AG20443 (cell line): ENCODE measurements at regions not wholly inside any gene's neighbourhood (a gene's known extent, or its start where the extent isn't known, plus 50 kb on each side); places are given as distances from the start of the nearest gene placed in this dataset.
A peak's percentile ranks its signal among the peaks of the same experiment; 100 is the strongest.

Source experiments
- DNase-seq: peaks from one replicate; pipeline ENCODE4 v3.0.0; 2012; ENCODE audit warnings: low spot score, mixed read lengths

DNA sequence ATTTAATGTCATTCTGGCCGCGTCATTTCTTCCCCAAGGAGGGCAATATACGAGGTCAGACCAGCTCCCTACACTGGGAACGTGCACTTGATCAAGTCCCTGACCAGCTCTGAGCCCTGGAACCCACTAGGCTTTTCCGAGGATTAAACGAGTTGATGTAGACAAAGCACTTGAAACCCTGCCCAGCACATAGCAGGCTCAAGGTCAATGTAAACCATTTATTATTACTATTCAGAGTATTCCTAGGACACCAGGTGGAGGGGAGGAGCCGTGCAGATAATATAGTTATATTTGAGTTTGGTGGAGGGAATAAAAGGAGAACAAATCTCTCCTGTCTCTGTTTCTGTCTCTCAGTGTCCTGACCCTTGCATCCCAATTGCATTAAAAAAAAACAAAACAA, 174.1 kb upstream of the IGSF21 start:
- no peak for DNase-seq

DNA sequence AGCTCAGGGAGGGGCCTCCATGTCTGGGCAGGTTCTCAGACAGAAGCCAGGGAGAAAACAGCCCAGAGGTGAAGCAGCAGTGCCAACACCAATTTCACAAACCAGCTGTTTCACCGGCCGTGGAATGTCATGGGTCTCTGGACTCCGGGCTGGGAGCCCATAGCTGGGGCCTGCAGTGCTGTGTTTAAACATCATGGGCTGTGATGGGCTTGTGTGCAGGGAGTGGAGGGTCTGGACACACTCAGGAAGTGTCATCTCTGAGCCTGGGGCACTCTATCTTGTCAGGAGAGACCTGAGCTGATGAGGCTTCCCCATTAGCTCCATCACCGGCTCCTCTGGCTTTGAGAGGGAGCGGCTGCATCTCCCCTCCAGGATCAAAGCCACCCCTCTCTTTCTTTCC, 173.6 kb upstream of the IGSF21 start:
- DNase-seq = no peak

DNA sequence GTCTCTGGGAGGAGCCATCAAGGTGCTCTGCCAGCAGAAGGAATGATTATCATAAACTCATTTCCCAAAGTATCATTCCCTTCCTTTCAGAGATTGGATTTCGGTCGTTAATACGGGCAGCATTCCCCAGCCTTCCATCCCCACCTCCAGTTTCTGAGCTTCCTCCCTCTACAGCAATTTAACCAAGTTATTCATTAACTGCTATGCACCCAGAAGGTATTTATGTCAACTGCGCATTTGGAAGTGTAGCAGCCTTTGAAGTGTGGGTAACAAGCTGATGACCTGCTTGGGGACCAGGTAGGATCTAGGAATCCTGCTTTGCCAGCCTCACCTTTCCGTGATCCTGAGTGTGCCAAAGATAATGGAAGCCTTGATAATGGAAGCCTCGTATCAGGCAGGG, 172.4 kb upstream of the IGSF21 start:
- no peak for DNase-seq

DNA sequence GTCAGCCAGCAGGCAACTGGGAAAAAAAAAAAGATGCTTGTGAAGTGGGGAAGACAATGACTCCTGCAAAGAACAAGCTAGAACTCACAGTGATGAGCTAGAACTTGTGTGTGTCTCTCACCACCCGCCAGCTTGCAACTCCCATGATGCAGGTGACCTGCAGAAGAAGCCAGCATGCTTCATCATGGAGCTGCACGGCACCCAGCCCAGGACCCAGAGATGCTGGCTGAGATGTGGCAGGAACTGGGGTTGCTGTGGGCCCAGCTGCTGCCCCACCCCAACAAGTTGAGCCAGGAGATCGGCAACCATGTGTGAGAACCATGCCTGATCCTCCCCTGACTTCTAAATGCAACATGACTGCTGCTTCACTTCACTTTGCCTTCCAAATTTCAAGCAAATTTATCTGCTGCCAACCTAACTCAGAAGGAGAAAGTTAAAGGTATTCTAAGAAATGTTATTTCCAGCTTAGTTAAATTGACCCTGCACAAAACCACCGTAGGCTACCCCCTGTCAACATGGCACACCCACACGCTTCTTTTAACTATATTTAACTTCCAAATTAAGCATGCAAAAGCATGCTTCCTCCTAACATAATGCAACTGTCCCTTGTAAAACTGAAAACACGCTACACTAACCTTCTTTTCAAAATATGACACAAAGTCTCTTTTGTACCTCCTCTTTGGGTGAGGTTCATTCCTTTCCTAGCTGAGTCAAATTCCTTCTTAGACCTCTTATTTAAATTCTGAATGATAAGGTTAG, 166.0 kb upstream of the IGSF21 start:
- DNase-seq = no peak

DNA sequence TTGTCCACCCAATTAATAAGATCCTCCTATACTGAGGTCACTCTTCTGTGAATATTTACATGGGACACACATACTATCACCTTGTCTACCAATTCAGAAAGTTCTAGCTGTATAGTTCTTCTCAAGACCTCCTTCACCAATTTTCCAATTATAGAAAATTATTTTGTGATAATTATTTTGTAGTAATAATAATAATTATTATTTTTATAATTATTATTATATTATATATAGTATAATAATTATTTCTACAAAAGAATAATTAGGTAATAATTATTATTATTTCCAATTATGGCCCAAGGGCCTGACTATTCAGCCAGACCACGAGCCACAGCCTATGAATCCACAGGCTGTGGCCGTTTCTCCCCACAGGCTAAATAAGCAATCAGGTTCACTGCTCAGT, 164.1 kb upstream of the IGSF21 start:
- DNase-seq = no peak

DNA sequence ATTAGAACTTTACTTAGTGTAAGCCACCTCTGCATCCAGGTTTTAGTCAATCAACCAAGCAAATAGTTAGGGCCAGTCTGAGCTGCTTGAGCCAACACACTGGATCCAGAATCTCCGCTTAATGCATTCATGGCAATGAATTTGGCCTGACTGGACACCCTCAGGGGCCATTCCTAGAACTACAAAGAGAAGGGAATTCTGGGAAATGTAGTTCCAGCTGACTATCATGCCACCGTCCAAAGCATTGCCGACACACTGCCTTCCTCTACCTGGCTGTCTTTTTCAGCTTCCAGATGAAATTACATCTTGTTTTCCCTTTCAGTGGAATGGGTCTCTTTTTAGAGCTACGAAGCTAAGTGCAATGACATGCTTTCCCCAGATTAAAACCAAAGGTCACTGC, 163.0 kb upstream of the IGSF21 start:
- DNase-seq = no peak

DNA sequence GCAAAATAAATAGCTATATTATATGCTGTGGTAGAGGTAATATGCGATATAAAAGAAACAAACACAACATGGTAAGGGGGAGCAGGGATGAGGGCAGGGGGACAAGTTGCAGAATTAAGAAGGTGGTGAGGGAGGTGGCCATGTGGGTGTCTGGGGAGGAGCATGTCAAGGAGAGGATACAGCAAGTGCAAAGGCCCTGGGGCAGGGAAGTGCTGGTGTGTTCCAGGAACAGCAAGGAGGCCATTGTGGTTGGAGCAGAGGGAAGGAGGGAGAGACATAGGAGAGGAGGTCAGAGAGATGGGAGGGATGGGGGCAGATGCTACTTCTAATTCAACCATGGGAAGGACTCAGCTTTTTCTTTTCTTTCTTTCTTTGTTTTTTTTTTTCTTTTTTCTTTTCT, 161.2 kb upstream of the IGSF21 start:
- DNase-seq = no peak

DNA sequence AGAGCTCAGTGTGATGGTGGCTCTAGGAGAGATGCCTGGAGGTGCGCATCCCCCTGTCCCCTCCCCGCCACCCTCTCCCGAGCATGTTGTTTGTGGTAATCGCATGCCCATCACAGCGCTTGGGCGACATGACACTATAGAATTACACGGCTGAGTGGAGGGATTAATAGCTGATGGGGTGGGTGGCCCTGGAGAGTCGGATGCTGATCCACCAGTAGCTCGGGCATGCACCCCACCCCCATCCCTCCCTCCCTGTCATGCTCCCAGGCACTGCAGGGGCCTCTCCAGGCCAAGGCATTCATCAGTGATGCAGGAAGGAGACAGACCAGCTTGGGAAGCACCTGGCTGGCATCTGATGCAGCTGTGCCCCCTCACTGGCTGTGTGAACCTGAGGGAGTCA, 159.0 kb upstream of the IGSF21 start:
- no peak for DNase-seq

DNA sequence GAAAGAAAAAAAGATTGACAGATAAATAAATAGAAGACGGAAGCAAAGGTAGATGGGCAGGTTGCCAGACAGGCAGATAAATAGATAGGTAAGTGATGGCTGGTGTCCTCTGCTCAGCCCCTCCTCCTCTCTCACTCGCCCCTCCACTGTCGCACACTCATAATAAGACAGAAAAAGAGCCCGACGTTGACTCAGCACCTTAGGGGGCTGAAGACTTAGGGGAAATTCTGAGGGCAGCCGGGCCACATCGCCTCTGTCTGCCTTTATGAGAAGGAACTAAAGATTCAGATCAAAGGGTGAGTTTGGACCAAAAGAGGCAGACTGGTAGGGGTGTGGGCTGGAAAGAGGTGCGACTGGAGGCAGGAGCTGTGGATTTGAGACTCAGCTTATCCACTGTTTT, 158.1 kb upstream of the IGSF21 start:
- no peak for DNase-seq

DNA sequence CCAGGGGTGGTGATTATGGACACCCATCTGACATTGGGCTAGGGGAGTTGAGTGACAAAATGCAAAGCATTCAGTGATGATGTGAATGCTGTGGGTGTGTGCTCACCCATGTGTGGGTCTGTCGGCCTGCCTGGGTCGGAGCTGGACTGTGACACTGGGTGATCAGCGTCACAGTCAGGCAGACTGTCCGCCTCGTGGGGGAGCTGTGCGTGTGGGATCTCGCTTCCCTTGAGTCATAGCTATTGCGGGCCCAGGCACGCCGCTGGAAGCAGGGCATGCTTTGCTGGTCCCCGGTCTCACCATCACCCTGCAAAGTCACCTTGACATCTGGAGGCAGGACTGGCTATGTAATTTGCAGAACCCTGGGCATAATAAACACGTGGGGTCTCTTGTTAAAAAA, 156.9 kb upstream of the IGSF21 start:
- no peak for DNase-seq

DNA sequence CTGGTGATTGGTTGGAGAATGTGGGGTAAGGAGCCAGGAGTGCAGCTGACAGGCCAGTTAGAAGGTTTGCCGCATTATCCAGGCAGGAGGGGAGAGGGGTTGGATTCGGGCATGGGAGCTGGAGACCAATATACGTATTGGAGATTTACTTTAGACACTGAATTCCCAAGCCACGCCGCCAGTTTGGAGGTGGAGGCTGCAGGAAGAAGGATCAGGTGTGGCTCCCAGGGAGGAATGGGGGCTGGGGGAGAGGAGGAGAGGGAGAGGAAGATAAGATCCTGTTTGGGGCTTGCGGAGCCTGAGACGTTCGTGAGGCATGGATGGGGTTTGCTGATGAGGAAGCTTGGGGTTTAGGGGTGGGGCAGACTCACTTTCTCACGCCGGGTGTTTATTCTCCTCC, 155.1 kb upstream of the IGSF21 start:
- DNase-seq = no peak

DNA sequence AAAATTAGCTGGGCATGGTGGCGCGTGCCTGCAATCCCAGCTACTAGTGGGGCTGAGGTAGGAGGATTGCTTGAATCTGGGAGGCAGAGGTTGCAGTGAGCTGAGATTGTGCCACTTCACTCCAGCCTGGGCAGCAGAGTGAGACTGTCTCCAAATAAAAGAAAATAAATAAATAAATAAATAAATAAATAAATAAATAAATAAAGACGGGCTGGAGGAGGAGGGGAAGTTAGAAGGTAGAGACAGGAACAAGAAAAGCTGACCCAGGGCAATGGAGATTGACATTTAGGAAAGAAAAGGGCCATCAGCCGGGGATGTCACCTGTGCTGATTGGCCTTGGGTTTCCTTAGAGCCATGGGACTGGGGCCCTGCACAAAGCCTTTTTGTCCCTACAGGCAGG, 153.7 kb upstream of the IGSF21 start:
- no peak for DNase-seq

DNA sequence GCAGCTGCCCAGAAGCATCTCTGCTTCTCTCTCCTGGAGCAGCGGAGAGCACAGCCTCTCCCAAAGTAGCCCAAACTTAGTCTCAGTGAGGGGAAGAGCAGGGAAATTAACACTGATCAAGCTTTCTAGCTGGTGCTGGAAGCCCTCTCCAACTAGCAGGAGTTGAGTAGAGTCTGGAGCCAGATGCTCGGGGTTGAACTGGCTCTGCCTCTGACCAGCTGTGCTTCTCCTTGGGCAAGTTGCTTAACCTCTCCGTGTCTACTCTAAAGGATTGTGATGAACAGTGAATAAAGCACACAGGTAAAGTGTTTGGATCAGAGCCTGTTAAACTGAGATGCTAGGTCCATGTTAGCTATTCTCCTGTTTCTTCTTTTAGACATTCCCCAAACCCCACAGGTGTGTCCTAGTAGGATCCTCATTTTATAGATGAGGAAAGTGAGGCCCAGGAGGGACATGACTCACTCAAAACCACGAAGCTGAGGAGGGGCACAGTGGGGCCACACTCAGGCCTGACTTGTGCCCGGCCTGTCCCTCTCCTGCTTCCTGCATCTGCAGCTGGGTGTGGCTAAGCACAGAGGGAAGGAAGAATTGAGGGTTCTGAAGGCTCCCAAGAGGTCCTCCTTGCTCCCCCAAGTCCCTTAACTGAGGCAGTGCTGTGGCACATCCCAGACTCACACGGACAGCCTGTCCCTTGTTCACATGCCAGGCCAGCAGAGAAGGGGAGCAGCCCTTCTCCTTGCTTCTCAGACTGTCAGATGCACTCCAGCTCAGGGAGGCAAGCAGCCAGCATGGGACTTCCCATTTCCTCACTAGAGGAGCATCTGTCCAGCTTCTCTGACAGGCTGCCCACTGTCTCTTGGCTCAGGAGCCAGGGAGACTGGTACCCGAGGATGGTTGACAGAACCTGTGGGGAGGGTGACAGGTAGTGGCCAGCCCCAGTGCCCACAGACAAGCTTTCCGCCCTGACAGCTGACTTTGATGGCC, 152.0 kb upstream of the IGSF21 start:
- DNase-seq = no peak

DNA sequence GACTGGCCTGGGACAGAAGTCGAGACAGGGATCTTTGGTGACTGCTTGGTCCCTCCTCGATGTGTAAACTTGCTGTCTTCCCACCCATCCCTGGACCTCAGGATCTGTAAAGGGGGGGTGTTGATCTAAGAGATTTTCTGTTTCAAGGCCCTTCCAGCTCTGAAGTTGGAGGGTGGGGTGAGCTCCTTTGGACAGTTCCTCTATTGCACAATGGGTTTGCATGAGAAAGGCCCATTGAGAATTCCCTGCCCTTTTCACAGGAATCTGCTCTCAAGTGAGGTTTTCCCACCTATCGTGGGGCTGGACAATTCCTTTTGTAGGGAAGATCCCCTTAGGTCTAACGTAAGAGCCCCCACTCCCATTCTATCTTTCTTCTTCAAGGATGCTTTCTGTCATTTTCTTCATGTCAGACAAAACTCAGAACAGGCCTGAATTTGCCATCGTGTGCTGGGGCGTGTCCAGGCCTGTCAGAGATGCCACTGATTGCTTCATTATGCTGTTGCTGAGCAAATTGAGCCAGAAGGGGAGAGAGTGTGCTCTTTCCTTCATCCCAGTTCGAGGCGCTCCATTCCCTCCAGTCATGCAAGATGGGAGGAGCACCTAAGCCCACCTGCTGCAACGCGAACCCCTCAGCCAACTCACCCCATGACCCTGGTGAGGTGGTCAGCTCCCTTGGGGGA, 149.9 kb upstream of the IGSF21 start:
- peak; percentile 51 for DNase-seq

DNA sequence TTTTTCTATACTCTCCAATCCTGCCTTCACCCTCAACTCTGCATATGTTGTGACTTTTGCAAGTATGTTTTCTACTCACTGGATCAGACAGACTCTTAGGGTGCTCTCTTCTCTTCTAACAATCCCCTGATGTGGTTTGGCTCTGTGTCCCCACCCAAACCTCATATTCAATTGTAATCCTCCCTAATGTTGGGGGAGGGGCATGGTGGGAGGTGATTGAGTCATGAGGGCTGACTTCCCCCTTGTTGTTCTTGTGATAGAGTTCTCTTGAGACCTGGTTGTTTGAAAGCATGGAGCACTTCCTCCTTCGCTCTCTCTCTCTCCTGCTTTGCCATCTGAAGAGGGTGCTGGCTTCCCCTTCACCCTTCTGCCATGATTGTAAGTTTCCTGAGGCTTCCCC, 148.9 kb upstream of the IGSF21 start:
- DNase-seq = no peak

DNA sequence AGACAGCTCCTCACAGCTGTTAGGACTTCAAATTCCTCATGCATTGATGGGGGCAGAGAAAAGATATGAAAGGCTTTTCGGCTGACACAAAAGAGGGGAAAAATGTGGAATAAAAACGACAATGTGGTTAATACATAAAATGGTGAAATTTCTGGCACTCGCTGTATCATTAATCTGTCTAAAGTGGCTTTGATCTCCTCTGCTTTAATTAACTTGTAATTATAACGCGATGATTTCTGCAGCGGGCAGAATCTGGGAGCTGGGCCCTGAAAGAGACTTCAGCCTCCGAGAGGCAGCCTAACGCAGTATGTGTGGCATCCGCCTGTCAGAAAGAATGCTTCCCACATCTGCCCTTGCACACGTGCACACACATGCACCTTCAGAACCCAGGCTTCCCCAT, 144.1 kb upstream of the IGSF21 start:
- DNase-seq = no peak

DNA sequence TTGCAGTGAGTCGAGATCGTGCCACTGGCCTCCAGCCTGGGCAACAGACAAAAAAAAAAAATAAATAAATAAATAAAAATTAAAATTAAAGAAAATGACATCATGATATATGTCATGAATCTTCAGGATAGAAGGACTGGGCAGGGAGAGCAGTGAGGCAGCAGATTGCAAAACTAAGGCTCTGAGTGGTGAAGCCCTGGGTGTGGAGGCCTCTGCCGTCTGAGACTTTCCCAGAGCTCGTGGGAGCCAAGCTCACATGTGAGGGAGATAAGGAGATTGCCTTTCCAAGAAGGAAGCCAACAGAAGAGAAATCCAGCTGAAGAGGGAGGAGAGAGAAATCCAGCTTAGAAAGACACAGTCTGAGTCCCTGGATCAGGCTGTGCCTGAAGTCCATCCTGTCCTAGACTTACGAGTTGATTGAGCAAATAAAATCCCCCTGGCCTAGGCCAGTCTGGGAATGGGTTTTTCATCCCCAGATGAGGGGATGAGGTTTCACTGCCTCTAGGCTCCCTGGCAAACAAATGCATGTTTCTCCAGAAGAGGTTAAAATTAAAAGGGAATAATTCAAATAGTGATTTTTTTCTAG, 142.0 kb upstream of the IGSF21 start:
- DNase-seq = no peak

DNA sequence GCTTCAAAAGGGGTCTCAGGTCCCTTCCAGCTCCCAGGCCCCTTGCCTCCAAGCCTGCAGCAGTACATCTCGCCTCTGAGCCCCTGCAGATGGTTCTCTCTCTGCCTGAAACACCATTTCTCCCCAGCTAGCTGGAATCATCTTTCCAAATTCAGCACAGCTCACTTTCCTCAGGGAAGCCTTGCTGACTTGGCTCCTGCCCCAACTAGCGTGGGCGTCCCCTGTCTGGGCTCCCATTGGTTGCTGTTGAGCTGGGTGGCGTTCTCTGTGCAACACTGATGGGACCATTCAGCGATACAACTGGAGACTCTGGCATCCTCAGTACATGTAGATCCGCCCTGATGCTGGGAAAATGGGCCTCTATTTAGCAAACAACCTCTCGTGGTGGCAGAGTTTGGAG, 141.3 kb upstream of the IGSF21 start:
- DNase-seq = no peak

DNA sequence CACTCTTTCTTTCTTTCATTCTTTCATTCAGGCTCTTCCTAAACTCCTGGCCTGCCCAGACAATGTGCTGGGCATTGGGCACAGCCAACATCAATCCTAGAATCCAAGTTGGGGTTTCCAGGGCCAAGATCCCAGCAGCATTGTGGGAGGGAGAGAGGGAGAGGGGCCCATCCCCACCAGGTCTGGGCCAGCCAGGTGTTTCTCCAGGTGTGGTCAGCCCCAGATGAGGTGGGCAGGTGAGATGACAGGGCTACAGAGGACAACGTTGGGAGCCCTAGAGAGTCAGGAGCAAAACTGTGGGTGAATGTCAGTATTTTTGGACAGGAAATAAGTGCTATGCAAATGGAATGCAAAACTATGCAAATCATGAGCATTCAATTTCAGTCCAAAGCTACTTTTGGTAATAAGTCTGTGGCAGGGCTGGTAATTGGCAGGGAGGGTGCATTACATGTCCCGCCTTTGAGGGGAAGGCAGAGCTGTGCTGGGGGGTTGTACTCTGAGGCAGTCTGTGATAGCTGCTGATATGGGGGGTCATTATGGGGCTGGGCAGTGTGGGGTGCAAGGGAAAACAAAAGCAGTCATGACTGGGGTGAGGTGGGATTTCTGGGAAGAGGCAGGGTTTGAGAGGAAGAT, 139.9 kb upstream of the IGSF21 start:
- DNase-seq = no peak

DNA sequence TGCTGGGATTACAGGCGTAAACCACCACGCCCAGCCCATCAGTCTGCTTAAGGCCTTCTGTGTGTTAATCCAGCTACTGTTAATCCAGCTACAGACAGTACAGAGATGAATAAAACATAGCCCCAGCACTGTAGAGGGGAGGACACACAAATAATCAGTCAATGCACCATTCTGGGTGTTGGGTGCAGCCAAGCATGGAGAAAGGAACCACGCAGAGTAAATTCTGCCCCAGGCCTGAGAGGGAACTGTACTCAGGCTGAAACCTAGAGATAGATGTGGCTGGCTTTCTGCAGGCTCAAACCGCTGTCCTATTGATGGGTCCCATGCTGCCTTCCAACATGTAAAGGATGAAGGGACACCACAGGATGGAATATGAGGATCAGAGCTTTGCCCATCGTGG, 136.8 kb upstream of the IGSF21 start:
- DNase-seq = no peak

DNA sequence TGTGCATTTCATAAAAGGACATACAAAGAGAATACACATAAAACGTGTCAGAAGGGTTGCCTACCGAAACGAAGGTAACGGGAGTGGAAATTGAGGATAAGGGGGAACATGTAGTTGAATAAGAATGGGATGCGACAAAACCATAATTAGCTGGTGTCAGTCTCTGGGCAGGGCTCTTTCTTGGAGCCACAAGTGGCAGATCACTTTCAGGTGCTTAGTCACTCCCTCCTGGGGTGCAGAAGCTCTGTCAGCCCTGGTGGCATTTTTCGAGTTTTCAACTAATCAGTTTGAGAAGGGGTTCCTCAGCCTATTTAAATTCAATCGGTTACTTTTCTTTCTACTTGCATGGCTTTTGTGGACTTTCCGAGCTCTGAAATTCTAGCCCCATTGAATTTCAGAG, 133.9 kb upstream of the IGSF21 start:
- no peak for DNase-seq

DNA sequence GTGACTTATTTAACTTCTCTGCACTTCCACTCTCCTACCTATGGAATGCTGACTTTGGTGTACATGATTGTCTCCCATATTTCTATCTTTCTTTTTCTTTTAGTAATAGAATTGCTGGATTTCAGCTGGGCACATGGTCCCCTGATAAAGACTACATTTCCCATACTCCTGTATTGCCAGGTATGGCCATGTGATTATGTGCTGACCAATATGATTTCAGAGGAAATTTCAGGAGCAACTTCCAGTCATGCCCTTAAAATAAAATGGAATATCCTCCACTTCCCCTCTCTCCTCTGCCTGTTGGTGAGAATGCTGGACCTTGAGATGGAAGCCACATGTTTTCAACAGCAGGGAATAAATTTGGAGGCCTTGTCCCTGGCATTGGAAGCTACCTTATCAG, 130.7 kb upstream of the IGSF21 start:
- no peak for DNase-seq
